NCI-H774 (cell line): ENCODE measurements at regions not wholly inside any gene's neighbourhood (a gene's known extent, or its start where the extent isn't known, plus 50 kb on each side); places are given as distances from the start of the nearest gene placed in this dataset.
"Not testable (repeated sequence)": the region's sequence is repeated elsewhere in the genome, so short reads cannot be mapped to it uniquely, and the experiment has no call there.

Experiments used
- DNase-seq: peaks from one replicate; lab custom pipeline; 2025; lab: John Stamatoyannopoulos, UW

GRCh38 chr4:106594291-106594952 lies 225.8 kb upstream of the GIMD1 start:
- no peak for DNase-seq

GRCh38 chr4:106588891-106589290 lies 220.3 kb upstream of the GIMD1 start:
- no peak for DNase-seq

GRCh38 chr4:106587558-106587957 lies 219.0 kb upstream of the GIMD1 start:
- no peak for DNase-seq

GRCh38 chr4:106585915-106586349 lies 217.4 kb upstream of the GIMD1 start:
- no peak for DNase-seq

GRCh38 chr4:106584337-106584989 lies 215.9 kb upstream of the GIMD1 start:
- DNase-seq: no peak

GRCh38 chr4:106583567-106583966 lies 215.0 kb upstream of the GIMD1 start:
- no peak for DNase-seq

GRCh38 chr4:106583108-106583507 lies 214.5 kb upstream of the GIMD1 start:
- DNase-seq: no peak

GRCh38 chr4:106582103-106582502 lies 213.5 kb upstream of the GIMD1 start:
- no peak for DNase-seq

GRCh38 chr4:106579236-106579635 lies 210.7 kb upstream of the GIMD1 start:
- DNase-seq: no peak

GRCh38 chr4:106569146-106570031 lies 200.8 kb upstream of the GIMD1 start:
- DNase-seq: no peak

- DNase-seq: no peak
These were observed 197.1 kb upstream of the GIMD1 start for GRCh38 chr4:106565727-106566126.

- not testable (repeated sequence) for DNase-seq
These were observed 195.1 kb upstream of the GIMD1 start for GRCh38 chr4:106563637-106564036.

- DNase-seq: no peak
These were observed 183.1 kb upstream of the GIMD1 start for GRCh38 chr4:106551724-106552123.

- DNase-seq: no peak
These were observed 180.0 kb upstream of the GIMD1 start for GRCh38 chr4:106548446-106549044.

GRCh38 chr4:106546370-106546769 lies 177.8 kb upstream of the GIMD1 start:
- DNase-seq: no peak

- DNase-seq: not testable (repeated sequence)
These were observed 174.0 kb upstream of the GIMD1 start for GRCh38 chr4:106542609-106543008.

GRCh38 chr4:106541253-106541652 lies 172.7 kb upstream of the GIMD1 start:
- no peak for DNase-seq

GRCh38 chr4:106530821-106531220 lies 162.2 kb upstream of the GIMD1 start:
- no peak for DNase-seq

- no peak for DNase-seq
These were observed 161.4 kb upstream of the GIMD1 start for GRCh38 chr4:106530024-106530361.

- DNase-seq: no peak
These were observed 160.9 kb upstream of the GIMD1 start for GRCh38 chr4:106529348-106530023.

- DNase-seq: no peak
These were observed 158.7 kb upstream of the GIMD1 start for GRCh38 chr4:106527316-106527715.

- DNase-seq: not testable (repeated sequence)
These were observed 156.8 kb upstream of the GIMD1 start for GRCh38 chr4:106525425-106525824.
